CD4-positive, alpha-beta memory T cell (primary cell): ENCODE measurements at regions not wholly inside any gene's neighbourhood (a gene's known extent, or its start where the extent isn't known, plus 50 kb on each side); places are given as distances from the start of the nearest gene placed in this dataset.

Experiments used
- CTCF ChIA-PET: fragments of 350-600 bp; sonication (Branson Sonifier 250); formaldehyde crosslinking; loops from one replicate; lab custom pipeline; 2021; ENCODE audit warnings: inconsistent platforms; ENCODE audit not compliant: partially characterized antibody; lab: Charles Lee
- POLR2A ChIA-PET: fragments of 350-600 bp; sonication (Branson Sonifier 250); formaldehyde crosslinking; loops from one replicate; lab custom pipeline; 2021; ENCODE audit not compliant: partially characterized antibody; lab: Charles Lee
- DNase-seq, 5 donors: peaks; one replicate each; pipeline versions ENCODE4 v3.0.0 to v3.0.0-alpha.2; 2020 to 2022; ENCODE audit warnings: mixed read lengths in 1 of 5
- H3K27ac ChIP-seq: one replicate; pipeline ENCODE4 v1.7.0; 2013; ENCODE audit warnings: low read depth, low read length
- H3K27me3 ChIP-seq: 2 replicates; pipeline ENCODE4 v1.7.0; 2013; ENCODE audit warnings: mild to moderate bottlenecking, low read length, moderate library complexity; ENCODE audit not compliant: insufficient read depth
- H3K36me3 ChIP-seq: 2 replicates; pipeline ENCODE4 v1.7.0; 2013; ENCODE audit warnings: mild to moderate bottlenecking, low read length, moderate library complexity; ENCODE audit not compliant: insufficient read depth
- H3K4me1 ChIP-seq: 2 replicates; pipeline ENCODE4 v1.7.0; 2013; ENCODE audit warnings: mild to moderate bottlenecking, low read length, moderate library complexity; ENCODE audit not compliant: insufficient read depth
- H3K4me3 ChIP-seq, 2 donors: one replicate each; pipeline ENCODE4 v1.7.0; 2013; ENCODE audit warnings: low read length in 2 of 2, mild to moderate bottlenecking in 1 of 2
- H3K9me3 ChIP-seq, 2 donors: one replicate each; pipeline ENCODE4 v1.7.0; 2013; ENCODE audit warnings: low read length in 2 of 2, control low read depth in 1 of 2; ENCODE audit not compliant: control insufficient read depth in 1 of 2
- H3K27ac Mint-ChIP-seq, 7 donors: one replicate each; pipeline ENCODE4 v1.8.0; 2020 to 2021; ENCODE audit warnings: mixed read lengths in 7 of 7, mild to moderate bottlenecking in 6 of 7, inconsistent platforms in 3 of 7, moderate library complexity in 3 of 7
- H3K27me3 Mint-ChIP-seq, 2 donors: one replicate each; pipeline ENCODE4 v1.8.0; 2020 to 2021; ENCODE audit warnings: mixed read lengths in 2 of 2
- H3K36me3 Mint-ChIP-seq, 2 donors: one replicate each; pipeline ENCODE4 v1.8.0; 2020 to 2021; ENCODE audit warnings: mixed read lengths in 2 of 2, inconsistent platforms in 1 of 2, mild to moderate bottlenecking in 1 of 2
- H3K4me1 Mint-ChIP-seq, 4 donors: one replicate each; pipeline ENCODE4 v1.8.0; 2020 to 2021; ENCODE audit warnings: mixed read lengths in 4 of 4, mild to moderate bottlenecking in 1 of 4
- H3K4me3 Mint-ChIP-seq, 8 donors: one replicate each; pipeline ENCODE4 v1.8.0; 2020 to 2021; ENCODE audit warnings: mixed read lengths in 8 of 8, mild to moderate bottlenecking in 7 of 8, moderate library complexity in 6 of 8, inconsistent platforms in 3 of 8
- H3K9me3 Mint-ChIP-seq, 8 donors: one replicate each; pipeline ENCODE4 v1.8.0; 2020 to 2021; ENCODE audit warnings: mixed read lengths in 8 of 8, mild to moderate bottlenecking in 5 of 8, inconsistent platforms in 3 of 8, moderate library complexity in 1 of 8
- intact Hi-C: fragments of 100-400 bp; cut with micrococcal nuclease; formaldehyde crosslinking; loops from one replicate; pipeline ENCODE4 v1.15.1; 2023

DNA sequence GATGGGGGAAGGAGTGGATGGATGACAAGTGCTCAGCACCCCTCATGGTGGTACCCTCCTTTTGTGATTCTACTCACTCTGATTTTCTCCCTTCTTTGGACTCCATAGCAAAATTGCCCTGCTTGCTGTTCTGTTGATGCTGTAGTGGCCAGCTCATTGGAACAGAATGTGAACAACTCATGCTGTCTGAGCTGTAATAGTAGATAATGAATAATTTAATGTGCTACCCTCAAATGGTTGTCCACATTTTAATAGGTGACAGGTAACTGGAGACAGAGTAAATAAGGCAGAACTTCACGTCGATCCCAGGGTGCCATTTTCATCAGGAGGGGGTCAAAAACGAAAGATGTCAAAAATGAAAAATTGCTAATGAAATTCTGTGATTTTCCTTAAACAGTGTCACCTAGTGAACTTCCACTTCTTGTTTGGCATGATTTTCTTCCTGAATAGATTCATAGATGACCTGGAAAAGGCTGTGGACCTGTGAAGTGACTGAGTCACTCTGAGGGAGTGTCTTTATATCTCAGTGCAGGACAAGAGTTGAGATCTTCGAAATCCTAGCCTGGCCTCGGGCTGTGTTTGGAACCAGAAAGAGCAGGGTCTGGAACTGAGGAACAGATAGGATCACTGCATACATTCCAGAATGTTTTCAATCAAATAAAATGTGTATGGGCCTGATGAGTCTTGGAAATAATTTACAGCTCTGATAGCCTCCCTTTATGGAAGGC, 270.2 kb downstream of the PSAT1 start:
- ChIA-PET CTCF (no interaction called here), POLR2A (no interaction called here)
- Histone ChIP-seq H3K4me1 (no peaks in the 10 kb centered on the region), H3K9me3 (no peaks in the 10 kb centered on the region), H3K27me3 (no peaks in the 10 kb centered on the region), H3K4me3 (no peak overlapping the region), H3K27ac (no peak overlapping the region), H3K36me3 (no peaks in the 10 kb centered on the region)
- Mint-ChIP-seq H3K36me3 (no peaks in the 10 kb centered on the region), H3K27me3 (no peaks in the 10 kb centered on the region), H3K4me1 (no peaks in the 10 kb centered on the region), H3K4me3 (no peak overlapping the region), H3K9me3 (peaks cover 0 to 5% (median 0%) of the 10 kb centered on the region in 8 donors), H3K27ac (no peak overlapping the region)
- DNase-seq: no peak
- intact Hi-C loops: no loop called here

DNA sequence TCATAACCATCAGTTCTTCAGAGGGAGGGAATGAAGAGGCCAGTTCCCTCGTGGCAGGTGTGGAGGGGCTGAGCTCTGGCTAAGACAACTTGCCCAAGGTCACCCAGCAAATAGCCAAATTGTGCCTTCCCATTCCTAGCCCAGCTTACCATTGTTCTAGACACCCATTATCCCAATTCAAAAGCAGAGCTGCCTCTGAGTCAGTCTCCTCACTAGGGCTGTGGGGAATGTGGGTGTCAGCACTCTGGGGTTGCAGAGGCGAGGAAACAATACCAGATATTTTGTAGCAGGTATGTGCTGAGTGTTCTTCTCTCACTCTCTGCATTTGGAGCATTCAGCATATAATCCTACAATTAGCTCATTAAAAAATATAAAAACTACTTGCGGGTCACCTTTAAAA, 270.8 kb downstream of the PSAT1 start:
- Mint-ChIP-seq H3K27me3 (no peaks in the 10 kb centered on the region), H3K4me3 (no peak overlapping the region), H3K9me3 (peaks cover 0 to 5% (median 0%) of the 10 kb centered on the region in 8 donors), H3K27ac (no peak overlapping the region), H3K4me1 (no peaks in the 10 kb centered on the region), H3K36me3 (no peaks in the 10 kb centered on the region)
- no peak overlapping the region for H3K4me3 ChIP-seq
- H3K27ac ChIP-seq: no peak overlapping the region
- H3K9me3 ChIP-seq: no peaks in the 10 kb centered on the region
- CTCF ChIA-PET: no interaction called here
- H3K36me3 ChIP-seq: no peaks in the 10 kb centered on the region
- intact Hi-C loops: no loop called here
- no peaks in the 10 kb centered on the region for H3K4me1 ChIP-seq
- no peaks in the 10 kb centered on the region for H3K27me3 ChIP-seq
- POLR2A ChIA-PET: no interaction called here
- no peak for DNase-seq

DNA sequence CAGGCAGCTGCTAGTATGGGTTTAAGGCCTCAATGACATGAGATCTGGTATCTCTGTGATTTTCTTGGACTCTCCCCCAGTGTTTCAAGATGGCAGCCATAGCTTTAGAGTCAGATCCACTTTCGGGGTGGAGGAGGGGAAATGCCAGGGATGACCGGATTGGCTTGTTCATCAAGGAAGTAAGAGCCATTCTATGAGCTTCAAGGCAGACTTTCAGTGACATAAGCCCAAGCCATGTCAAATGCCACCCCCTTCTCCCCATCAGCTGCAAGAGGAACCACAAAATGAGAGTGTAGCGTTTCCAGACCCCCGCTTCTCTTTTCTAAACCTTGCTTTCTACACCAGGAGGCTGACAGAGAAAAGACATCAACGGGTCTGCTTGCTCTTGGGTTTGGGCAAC, 271.8 kb downstream of the PSAT1 start:
- no peaks in the 10 kb centered on the region for H3K36me3 Mint-ChIP-seq
- intact Hi-C loops: no loop called here
- Histone ChIP-seq H3K27ac (no peak overlapping the region), H3K27me3 (no peaks in the 10 kb centered on the region), H3K4me3 (no peak overlapping the region), H3K4me1 (no peaks in the 10 kb centered on the region), H3K36me3 (no peaks in the 10 kb centered on the region), H3K9me3 (no peaks in the 10 kb centered on the region)
- DNase-seq: no peak
- H3K4me1 Mint-ChIP-seq: no peaks in the 10 kb centered on the region
- POLR2A ChIA-PET: no interaction called here
- H3K27ac Mint-ChIP-seq: no peak overlapping the region
- H3K27me3 Mint-ChIP-seq: no peaks in the 10 kb centered on the region
- H3K9me3 Mint-ChIP-seq: peaks cover 0 to 5% (median 0%) of the 10 kb centered on the region in 8 donors
- H3K4me3 Mint-ChIP-seq: no peak overlapping the region
- CTCF ChIA-PET: no interaction called here

DNA sequence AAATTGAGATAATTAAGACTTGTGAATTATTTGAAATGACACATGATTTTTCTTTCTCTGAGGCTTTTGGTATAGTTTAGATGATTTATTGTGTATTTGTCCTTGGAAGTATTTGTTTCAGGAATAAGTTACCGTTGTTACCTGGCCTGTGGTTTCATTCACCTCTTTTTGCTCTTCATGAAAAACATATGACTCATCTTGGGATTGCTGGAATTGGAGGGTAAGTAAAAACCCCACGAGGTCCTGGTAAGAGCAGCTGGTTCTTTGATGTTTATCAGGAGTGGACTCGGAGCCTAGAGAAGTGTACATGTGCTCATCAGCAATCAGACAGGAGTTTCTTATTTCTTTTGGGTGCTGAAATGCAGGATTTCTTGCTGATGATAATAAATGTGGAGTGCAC, 275.3 kb downstream of the PSAT1 start:
- Mint-ChIP-seq H3K36me3 (no peaks in the 10 kb centered on the region), H3K9me3 (peaks cover 0 to 3% (median 0%) of the 10 kb centered on the region in 8 donors), H3K27ac (no peak overlapping the region), H3K4me1 (no peaks in the 10 kb centered on the region), H3K4me3 (no peak overlapping the region), H3K27me3 (no peaks in the 10 kb centered on the region)
- H3K27me3 ChIP-seq: no peaks in the 10 kb centered on the region
- POLR2A ChIA-PET: no interaction called here
- no peak overlapping the region for H3K27ac ChIP-seq
- intact Hi-C loops: no loop called here
- H3K4me1 ChIP-seq: no peaks in the 10 kb centered on the region
- no peak for DNase-seq
- no peaks in the 10 kb centered on the region for H3K36me3 ChIP-seq
- no peak overlapping the region for H3K4me3 ChIP-seq
- CTCF ChIA-PET: no interaction called here
- H3K9me3 ChIP-seq: no peaks in the 10 kb centered on the region

DNA sequence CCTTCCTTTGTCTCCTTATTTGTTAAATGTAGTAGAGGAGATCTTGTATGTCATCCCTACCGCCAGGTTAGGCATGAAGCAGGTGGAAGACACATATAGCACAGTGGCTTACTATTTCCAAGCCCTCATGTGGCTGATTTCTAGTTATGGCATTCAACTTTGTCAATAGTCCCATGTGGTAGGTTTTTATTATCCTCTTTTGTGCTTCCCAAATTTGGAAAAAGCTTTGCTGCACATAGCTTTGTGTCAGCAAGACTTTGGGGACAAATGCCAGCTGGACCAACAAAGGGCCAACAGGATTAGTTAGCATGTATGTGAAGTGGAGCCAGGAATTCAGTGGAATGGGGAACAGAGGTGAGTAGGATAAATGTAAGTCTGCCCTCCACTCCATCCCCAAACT, 276.3 kb downstream of the PSAT1 start:
- Mint-ChIP-seq H3K36me3 (no peaks in the 10 kb centered on the region), H3K27ac (no peak overlapping the region), H3K9me3 (peaks cover 0 to 3% (median 0%) of the 10 kb centered on the region in 8 donors), H3K4me1 (no peaks in the 10 kb centered on the region), H3K27me3 (no peaks in the 10 kb centered on the region), H3K4me3 (no peak overlapping the region)
- Histone ChIP-seq H3K27me3 (no peaks in the 10 kb centered on the region), H3K36me3 (no peaks in the 10 kb centered on the region), H3K4me3 (no peak overlapping the region), H3K9me3 (no peaks in the 10 kb centered on the region), H3K27ac (no peak overlapping the region), H3K4me1 (no peaks in the 10 kb centered on the region)
- intact Hi-C loops: no loop called here
- CTCF ChIA-PET: no interaction called here
- POLR2A ChIA-PET: no interaction called here
- no peak for DNase-seq

DNA sequence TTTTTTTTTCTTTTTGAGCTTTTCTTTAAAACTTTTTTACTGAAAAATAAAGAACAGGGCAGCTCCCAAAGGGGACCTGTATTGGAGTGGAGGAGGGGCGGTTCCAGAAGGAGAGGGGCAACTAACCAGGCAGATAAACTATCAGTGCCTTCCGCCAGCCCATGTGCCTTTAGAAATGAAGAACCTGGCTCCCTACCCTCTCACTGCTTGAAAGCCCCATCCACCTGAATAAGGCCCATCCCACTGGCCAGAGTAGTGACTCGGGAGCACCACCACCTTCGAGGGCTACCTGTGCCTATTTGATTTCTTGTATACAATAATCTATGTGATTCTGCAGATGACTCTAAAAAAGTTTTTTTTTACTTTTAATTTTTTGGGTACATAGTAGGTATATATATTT, 276.7 kb downstream of the PSAT1 start:
- Histone ChIP-seq H3K4me3 (no peak overlapping the region), H3K4me1 (no peaks in the 10 kb centered on the region), H3K9me3 (no peaks in the 10 kb centered on the region), H3K36me3 (no peaks in the 10 kb centered on the region), H3K27ac (no peak overlapping the region), H3K27me3 (no peaks in the 10 kb centered on the region)
- intact Hi-C loops: no loop called here
- no peak overlapping the region for H3K27ac Mint-ChIP-seq
- CTCF ChIA-PET: no interaction called here
- H3K9me3 Mint-ChIP-seq: peaks cover 0 to 3% (median 0%) of the 10 kb centered on the region in 8 donors
- no peak overlapping the region for H3K4me3 Mint-ChIP-seq
- H3K27me3 Mint-ChIP-seq: no peaks in the 10 kb centered on the region
- no peak for DNase-seq
- no peaks in the 10 kb centered on the region for H3K36me3 Mint-ChIP-seq
- H3K4me1 Mint-ChIP-seq: no peaks in the 10 kb centered on the region
- POLR2A ChIA-PET: no interaction called here

DNA sequence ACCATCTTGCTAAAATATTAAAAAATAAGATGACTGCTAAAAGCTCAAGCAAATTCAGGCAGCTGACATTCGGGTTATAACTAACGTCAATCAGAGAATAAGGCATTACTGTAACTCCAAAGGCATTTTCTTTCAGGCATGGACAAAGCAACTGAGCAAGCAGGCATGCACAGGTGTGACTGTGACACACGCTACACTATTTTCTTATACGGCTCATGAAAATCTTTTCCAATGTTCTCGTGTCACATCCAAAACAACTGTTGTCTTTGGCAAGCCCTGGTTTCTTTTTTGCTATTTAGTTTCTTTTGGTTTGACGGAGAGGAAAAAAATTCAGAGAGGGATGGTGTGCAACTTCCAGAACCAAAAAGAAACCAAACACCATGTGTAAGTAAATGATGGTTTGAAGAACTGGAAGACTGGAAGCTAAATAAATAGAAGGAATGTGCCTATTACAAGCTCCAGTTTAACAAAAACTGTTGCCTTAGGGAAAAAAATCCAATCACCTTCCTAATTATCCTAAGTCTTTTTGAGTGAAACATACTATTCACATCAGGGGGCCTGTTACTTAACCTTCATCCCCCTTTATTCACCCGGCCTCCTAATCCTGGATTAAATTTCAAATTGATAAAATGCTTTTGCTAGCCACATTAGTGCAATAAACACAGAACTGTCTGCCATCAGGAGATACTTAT, 277.6 kb downstream of the PSAT1 start:
- Mint-ChIP-seq H3K27ac (no peak overlapping the region), H3K36me3 (no peaks in the 10 kb centered on the region), H3K4me1 (no peaks in the 10 kb centered on the region), H3K9me3 (peaks cover 0 to 3% (median under 1%) of the 10 kb centered on the region in 8 donors), H3K4me3 (no peak overlapping the region), H3K27me3 (no peaks in the 10 kb centered on the region)
- Histone ChIP-seq H3K4me3 (no peak overlapping the region), H3K36me3 (no peaks in the 10 kb centered on the region), H3K9me3 (no peaks in the 10 kb centered on the region), H3K27me3 (no peaks in the 10 kb centered on the region), H3K27ac (no peak overlapping the region), H3K4me1 (no peaks in the 10 kb centered on the region)
- no peak for DNase-seq
- ChIA-PET POLR2A (no interaction called here), CTCF (no interaction called here)
- intact Hi-C loops: no loop called here
